ENCODE measurements at regions not wholly inside any gene's neighbourhood (a gene's known extent, or its start where the extent isn't known, plus 50 kb on each side); places are given as distances from the start of the nearest gene placed in this dataset.

GRCh38 chr2:125280265-125280664, 1255.2 kb downstream of the CNTNAP5 start:
- no peak for DNase-seq (ENCODE audit: low spot score)
- Mint-ChIP-seq H3K4me3 (no peak overlapping the region), H3K27me3 (ENCODE audit: low read depth) (no peaks in the 10 kb centered on the region), H3K27ac (no peak overlapping the region), H3K9me3 (peaks cover 43% of the 10 kb centered on the region), H3K4me1 (no peaks in the 10 kb centered on the region), H3K36me3 (peaks cover 7% of the 10 kb centered on the region)
- TF ChIP-seq ERG (CRISPR knock-in tag; IDR thresholded peaks at IDR 0.05) (no peak), JUN (CRISPR knock-in tag; IDR thresholded peaks at IDR 0.05) (no peak), FOXK1 (CRISPR knock-in tag; IDR thresholded peaks at IDR 0.05) (no peak), ELF4 (CRISPR knock-in tag; IDR thresholded peaks at IDR 0.05; ENCODE audit: low read depth) (no peak), NFE2L1 (CRISPR knock-in tag; IDR thresholded peaks at IDR 0.05) (no peak), FOXP1 (CRISPR knock-in tag; IDR thresholded peaks at IDR 0.05; ENCODE audit: borderline replicate concordance) (no peak), TCF7 (CRISPR knock-in tag; IDR thresholded peaks at IDR 0.05; ENCODE audit: low read depth) (no peak), EMX1 (CRISPR knock-in tag; IDR thresholded peaks at IDR 0.05) (no peak), ZNF138 (CRISPR knock-in tag; conservative IDR thresholded peaks at IDR 0.05) (no peak), AR (CRISPR knock-in tag; IDR thresholded peaks at IDR 0.05) (no peak), CBFB (CRISPR knock-in tag; IDR thresholded peaks at IDR 0.05; ENCODE audit: low read depth) (no peak), ZBTB43 (CRISPR knock-in tag; IDR thresholded peaks at IDR 0.05) (no peak), FOXJ3 (CRISPR knock-in tag; IDR thresholded peaks at IDR 0.05; ENCODE audit: borderline replicate concordance) (no peak), ZNF281 (CRISPR knock-in tag; IDR thresholded peaks at IDR 0.05) (no peak), GTF2I (CRISPR knock-in tag; conservative IDR thresholded peaks at IDR 0.05) (no peak), E2F5 (CRISPR knock-in tag; IDR thresholded peaks at IDR 0.05) (no peak), E2F4 (CRISPR knock-in tag; IDR thresholded peaks at IDR 0.05; ENCODE audit: borderline replicate concordance, low read depth) (no peak)
- no peak for ATAC-seq
- ChIA-PET CTCF (no interaction called here), POLR2A (no interaction called here)

Measured in WTC11 (cell line).